Astrocyte (in vitro differentiated cells and primary cell): ENCODE measurements at regions not wholly inside any gene's neighbourhood (a gene's known extent, or its start where the extent isn't known, plus 50 kb on each side); places are given as distances from the start of the nearest gene placed in this dataset.

Experiments
- EZH2 ChIP-seq: IDR thresholded peaks from 2 replicates; pipeline ENCODE4 v1.6.1; 2012; ENCODE audit warnings: mild to moderate bottlenecking, low read length, inconsistent platforms; ENCODE audit not compliant: insufficient read depth
- TF ChIP-seq, protein P1 (sequence below): IDR thresholded peaks from 2 replicates; pipeline ENCODE4 v1.5.1; 2011; ENCODE audit warnings: low read depth, mild to moderate bottlenecking, inconsistent platforms, low read length, moderate library complexity; ENCODE audit not compliant: insufficient read depth

DNA sequence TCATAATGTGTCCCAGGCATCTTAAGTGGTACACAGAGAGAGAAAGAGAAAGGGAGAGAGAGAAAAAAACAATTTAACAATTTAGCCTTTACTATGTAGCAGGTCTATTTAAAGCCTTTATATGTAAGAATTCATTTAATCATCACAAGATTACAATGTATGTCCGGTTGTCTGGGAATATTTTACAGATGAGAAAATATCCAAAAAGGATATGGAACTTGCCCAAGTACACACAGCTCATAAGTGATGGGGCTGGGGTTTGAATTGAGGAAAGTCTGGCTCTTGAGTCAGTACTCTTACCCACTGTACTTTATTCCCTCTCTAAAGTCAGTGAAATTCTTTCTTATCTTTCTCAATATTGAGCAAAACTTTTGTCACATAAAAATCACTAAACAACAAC lies 104.6 kb downstream of the LYPLAL1 start:
- TF ChIP-seq, protein P1, sequence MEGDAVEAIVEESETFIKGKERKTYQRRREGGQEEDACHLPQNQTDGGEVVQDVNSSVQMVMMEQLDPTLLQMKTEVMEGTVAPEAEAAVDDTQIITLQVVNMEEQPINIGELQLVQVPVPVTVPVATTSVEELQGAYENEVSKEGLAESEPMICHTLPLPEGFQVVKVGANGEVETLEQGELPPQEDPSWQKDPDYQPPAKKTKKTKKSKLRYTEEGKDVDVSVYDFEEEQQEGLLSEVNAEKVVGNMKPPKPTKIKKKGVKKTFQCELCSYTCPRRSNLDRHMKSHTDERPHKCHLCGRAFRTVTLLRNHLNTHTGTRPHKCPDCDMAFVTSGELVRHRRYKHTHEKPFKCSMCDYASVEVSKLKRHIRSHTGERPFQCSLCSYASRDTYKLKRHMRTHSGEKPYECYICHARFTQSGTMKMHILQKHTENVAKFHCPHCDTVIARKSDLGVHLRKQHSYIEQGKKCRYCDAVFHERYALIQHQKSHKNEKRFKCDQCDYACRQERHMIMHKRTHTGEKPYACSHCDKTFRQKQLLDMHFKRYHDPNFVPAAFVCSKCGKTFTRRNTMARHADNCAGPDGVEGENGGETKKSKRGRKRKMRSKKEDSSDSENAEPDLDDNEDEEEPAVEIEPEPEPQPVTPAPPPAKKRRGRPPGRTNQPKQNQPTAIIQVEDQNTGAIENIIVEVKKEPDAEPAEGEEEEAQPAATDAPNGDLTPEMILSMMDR, result no peak
- TF ChIP-seq EZH2, result no peak
